ENCODE measurements at regions not wholly inside any gene's neighbourhood (a gene's known extent, or its start where the extent isn't known, plus 50 kb on each side); places are given as distances from the start of the nearest gene placed in this dataset.

- TF ChIP-seq CTCF (IDR thresholded peaks at IDR 0.05; ENCODE audit: insufficient read depth, low read length) (no peak), SPI1 (IDR thresholded peaks at IDR 0.05; ENCODE audit: borderline replicate concordance, low read depth) (no peak), POLR2AphosphoS5 (IDR thresholded peaks at IDR 0.05; ENCODE audit: low read depth) (no peak), GABPA (IDR thresholded peaks at IDR 0.05; ENCODE audit: low read depth) (no peak)
- TF ChIP-seq, protein P1, sequence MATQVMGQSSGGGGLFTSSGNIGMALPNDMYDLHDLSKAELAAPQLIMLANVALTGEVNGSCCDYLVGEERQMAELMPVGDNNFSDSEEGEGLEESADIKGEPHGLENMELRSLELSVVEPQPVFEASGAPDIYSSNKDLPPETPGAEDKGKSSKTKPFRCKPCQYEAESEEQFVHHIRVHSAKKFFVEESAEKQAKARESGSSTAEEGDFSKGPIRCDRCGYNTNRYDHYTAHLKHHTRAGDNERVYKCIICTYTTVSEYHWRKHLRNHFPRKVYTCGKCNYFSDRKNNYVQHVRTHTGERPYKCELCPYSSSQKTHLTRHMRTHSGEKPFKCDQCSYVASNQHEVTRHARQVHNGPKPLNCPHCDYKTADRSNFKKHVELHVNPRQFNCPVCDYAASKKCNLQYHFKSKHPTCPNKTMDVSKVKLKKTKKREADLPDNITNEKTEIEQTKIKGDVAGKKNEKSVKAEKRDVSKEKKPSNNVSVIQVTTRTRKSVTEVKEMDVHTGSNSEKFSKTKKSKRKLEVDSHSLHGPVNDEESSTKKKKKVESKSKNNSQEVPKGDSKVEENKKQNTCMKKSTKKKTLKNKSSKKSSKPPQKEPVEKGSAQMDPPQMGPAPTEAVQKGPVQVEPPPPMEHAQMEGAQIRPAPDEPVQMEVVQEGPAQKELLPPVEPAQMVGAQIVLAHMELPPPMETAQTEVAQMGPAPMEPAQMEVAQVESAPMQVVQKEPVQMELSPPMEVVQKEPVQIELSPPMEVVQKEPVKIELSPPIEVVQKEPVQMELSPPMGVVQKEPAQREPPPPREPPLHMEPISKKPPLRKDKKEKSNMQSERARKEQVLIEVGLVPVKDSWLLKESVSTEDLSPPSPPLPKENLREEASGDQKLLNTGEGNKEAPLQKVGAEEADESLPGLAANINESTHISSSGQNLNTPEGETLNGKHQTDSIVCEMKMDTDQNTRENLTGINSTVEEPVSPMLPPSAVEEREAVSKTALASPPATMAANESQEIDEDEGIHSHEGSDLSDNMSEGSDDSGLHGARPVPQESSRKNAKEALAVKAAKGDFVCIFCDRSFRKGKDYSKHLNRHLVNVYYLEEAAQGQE (IDR thresholded peaks at IDR 0.05; ENCODE audit: insufficient replicate concordance, low read depth): no peak
- H3K4me3 ChIP-seq (replicated peaks; ENCODE audit: insufficient read depth, low read length): no peak overlapping the region
- H3K27me3 ChIP-seq (ENCODE audit: insufficient read depth, poor library complexity, severe bottlenecking): no peaks in the 10 kb centered on the region
- DNase-seq (ENCODE audit: low read depth in 1 of 2, low spot score in 1 of 2): no peak
- no peak overlapping the region for H3K27ac ChIP-seq (replicated peaks)
Observed at GRCh38 chr7:121576148-121576917, 180.2 kb upstream of the FAM3C start.

DNA sequence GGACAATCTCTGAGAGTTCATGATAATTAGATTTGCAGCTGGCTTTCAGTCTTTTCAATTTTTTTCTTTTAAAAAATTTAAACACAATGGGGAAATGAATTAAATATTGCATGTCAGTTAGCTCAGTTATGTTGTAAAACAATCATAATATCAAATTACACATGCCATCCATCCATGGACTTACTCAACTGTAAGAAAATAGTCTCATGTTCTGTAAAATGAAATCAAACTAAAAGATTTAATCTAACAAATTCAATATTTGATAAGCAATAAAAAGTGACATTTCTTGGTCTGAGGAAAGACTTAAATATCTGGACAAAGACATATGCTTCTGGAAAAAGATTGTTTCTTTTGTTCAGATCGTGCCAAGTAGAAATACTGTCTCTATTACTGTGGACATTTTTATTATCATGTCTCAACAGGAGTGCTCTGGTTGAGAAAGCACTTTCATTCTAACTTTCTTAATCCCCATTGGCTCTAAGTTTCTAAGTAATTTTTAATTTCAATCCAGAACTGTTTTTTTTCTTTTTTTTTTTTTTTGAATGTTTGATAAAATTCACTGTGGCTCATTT, 179.2 kb upstream of the FAM3C start:
- Histone ChIP-seq H3K4me3 (replicated peaks; ENCODE audit: insufficient read depth, low read length) (no peak overlapping the region), H3K27ac (replicated peaks) (no peak overlapping the region), H3K27me3 (ENCODE audit: insufficient read depth, poor library complexity, severe bottlenecking) (no peaks in the 10 kb centered on the region)
- no peak for DNase-seq (ENCODE audit: low read depth in 1 of 2, low spot score in 1 of 2)
- TF ChIP-seq, protein P1 (IDR thresholded peaks at IDR 0.05; ENCODE audit: insufficient replicate concordance, low read depth): no peak
- TF ChIP-seq POLR2AphosphoS5 (IDR thresholded peaks at IDR 0.05; ENCODE audit: low read depth) (no peak), CTCF (IDR thresholded peaks at IDR 0.05; ENCODE audit: insufficient read depth, low read length) (no peak), SPI1 (IDR thresholded peaks at IDR 0.05; ENCODE audit: borderline replicate concordance, low read depth) (no peak), GABPA (IDR thresholded peaks at IDR 0.05; ENCODE audit: low read depth) (no peak)

- no peak for DNase-seq (ENCODE audit: low read depth in 1 of 2, low spot score in 1 of 2)
- no peaks in the 10 kb centered on the region for H3K27me3 ChIP-seq (ENCODE audit: insufficient read depth, poor library complexity, severe bottlenecking)
- H3K4me3 ChIP-seq (replicated peaks; ENCODE audit: insufficient read depth, low read length): no peak overlapping the region
- no peak overlapping the region for H3K27ac ChIP-seq (replicated peaks)
- TF ChIP-seq SPI1 (IDR thresholded peaks at IDR 0.05; ENCODE audit: borderline replicate concordance, low read depth): no peak
- TF ChIP-seq GABPA (IDR thresholded peaks at IDR 0.05; ENCODE audit: low read depth): no peak
- TF ChIP-seq POLR2AphosphoS5 (IDR thresholded peaks at IDR 0.05; ENCODE audit: low read depth): no peak
- TF ChIP-seq, protein P1 (IDR thresholded peaks at IDR 0.05; ENCODE audit: insufficient replicate concordance, low read depth): no peak
- TF ChIP-seq CTCF (IDR thresholded peaks at IDR 0.05; ENCODE audit: insufficient read depth, low read length): no peak
Observed at GRCh38 chr7:121574109-121574508, 178.0 kb upstream of the FAM3C start.
